Urothelium cell line (cell line): ENCODE measurements at regions not wholly inside any gene's neighbourhood (a gene's known extent, or its start where the extent isn't known, plus 50 kb on each side); places are given as distances from the start of the nearest gene placed in this dataset.

Source experiments
- DNase-seq: peaks from one replicate; pipeline ENCODE4 v3.0.0; 2011; ENCODE audit warnings: low spot score, mixed read lengths
- FAIRE-seq: peaks from 2 replicates; lab custom pipeline; 2011; peaks lifted over from hg19 to GRCh38; lab: Jason Lieb, UNC

DNA sequence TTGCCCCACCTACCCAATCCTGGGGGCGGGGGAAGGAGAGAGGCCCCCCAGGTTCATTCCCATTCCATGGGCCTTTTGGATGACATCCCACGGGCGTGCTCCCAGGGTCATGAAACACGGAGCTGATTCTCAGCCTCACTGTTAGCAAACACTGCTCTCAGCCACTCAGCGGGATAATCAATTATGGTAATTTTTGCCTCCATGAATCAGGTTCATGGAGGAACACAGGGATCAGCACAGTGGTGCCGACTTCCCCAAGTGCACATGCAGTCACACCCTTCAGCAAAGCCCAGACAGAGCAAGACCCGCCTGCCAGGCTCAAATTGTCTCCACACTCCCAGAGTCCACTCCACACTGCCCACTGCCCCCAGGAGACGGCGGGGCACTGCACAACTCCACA, 164.6 kb downstream of the ENGASE start:
- FAIRE-seq (no peak), DNase-seq (no peak)

DNA sequence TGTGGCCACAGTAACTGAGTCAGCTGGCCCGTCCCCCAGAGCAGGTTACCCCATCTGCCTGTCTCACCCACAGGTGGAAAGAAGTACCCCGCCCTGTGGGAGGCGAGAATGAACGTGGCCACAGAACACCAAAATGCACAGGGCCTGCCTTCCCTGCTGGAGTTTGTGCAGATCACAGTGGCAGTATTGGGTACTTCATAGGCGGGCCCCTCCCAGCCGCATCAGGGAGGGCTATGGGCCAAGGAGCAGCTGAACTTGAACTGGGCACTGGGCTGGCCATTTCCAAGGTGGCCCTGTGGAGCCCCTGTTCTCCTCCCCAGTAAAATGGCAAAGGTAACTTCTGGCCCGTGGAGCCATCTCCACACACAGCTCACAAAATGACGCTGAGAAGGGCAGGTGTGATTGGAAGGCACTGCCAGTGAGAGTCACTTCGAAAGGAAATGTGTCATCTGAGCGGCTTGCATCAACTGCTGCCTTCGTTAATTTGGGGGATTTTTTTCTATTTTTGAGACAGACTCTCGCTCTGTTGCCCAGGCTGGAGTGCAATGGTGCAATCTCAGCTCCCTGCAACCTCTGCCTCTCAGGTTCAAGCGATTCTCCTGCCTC, 162.9 kb downstream of the ENGASE start:
- FAIRE-seq (peak; percentile 59), DNase-seq (no peak)

DNA sequence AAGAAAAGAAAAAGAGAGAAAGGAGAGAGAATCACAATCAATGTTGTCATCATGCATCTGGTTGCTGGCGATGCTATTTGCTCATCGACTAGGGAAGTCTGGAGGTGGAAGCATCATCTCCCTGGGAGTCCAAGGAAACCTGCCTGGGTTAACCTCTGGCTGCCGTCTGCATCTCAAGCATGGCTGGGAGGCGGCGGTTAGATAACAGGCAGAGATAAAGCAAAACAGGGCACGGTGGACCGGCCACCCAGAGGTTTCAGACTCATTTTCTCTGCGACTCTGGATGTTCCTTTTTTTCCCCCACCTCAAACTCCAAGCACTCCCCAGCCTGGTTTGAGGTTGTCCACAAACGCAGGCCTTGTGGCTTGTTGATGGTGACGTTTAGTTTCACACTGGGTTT, 161.2 kb downstream of the ENGASE start:
- DNase-seq (no peak), FAIRE-seq (no peak)

DNA sequence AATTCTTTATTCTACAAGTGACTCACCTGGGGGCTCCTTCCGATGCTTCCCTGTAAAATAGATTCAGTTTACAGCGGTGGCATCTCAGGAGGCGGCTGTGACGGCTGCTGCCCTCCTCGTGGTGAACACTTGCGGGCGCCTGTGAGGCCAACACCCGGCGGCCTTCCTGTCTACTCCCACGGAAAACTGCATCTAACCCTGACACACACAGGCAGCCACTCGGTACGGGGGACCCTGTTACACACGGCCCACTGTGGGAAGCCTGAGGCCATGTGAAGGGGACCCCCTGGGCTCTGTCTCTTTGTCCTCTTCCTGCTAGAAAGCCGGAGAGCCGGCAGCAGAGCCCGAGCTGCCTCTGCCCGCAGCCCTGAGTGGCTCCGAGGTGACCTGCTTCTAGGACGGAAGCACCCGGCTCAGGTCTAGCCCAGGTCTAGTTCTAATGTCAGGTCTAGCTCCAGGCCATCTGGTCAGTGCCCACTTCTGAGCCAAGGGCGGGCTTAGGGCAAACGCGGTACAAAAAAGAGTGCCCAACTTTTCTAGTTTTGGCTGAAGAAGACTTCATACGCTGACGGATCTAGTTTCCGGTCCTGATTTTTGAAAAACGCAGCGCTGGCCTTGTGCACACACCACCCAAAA, 159.4 kb downstream of the ENGASE start:
- DNase-seq (no peak), FAIRE-seq (no peak)

DNA sequence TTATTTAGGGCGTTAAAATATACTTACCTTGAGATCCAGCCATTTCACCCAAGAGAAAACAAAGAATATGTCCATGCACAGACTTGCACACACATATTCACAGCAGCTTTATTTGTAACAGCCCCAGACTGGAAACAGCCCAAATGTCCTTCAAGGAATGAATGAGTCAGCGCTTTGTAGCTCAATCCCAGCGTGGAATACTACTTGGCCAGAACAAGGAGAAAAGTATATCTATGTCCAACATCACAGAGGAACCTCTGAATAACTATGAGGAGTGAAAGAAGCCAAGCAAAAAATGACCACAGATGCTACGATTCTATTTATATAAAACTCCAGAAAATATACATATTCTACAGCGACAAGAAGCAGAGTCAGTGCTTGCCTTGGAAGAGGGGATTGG, 158.3 kb downstream of the ENGASE start:
- FAIRE-seq: no peak
- DNase-seq: no peak

DNA sequence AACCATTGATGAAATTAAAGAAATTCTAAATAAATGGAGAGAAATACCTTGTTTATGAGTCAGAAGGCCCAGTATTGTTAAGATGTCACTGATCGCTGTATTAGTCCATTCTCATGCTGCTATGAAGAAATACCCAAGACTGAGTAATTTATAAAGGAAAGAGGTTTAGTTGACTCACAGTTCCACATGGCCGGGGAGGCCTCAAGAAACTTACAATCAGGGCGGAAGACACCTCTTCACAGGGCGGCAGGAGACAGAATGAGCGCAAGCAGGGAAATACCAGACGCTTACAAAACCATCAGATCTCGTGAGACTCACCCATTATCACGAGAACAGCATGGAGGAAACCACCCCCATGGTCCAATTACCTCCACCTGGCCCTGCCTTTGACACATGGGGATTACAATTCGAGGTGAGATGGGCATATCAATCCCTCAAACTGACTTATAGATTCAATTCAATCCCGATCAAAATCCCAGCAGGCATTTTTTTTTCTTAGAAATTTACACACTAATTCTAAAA, 157.2 kb downstream of the ENGASE start:
- FAIRE-seq: peak; percentile 90
- no peak for DNase-seq

DNA sequence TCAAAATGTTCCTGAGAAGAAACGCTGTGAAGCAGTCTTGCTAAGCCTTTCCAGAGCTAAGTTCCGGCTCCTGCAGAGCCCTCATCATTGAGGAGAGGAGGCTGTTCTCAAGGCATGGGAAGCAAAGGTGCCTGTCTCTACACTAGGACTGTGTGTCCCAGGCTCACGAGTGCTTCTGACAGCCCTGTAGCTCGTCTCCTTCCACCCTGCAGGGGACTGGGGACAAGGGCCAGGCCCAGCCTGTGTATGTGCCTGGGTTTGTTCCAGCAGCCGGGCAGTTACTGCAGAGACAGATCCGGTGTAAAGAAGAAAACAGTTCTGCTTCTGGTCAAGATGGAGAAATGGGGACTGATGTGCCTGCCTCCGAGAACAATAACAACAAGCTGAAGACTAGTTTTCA, 156.0 kb downstream of the ENGASE start:
- DNase-seq (no peak), FAIRE-seq (no peak)

DNA sequence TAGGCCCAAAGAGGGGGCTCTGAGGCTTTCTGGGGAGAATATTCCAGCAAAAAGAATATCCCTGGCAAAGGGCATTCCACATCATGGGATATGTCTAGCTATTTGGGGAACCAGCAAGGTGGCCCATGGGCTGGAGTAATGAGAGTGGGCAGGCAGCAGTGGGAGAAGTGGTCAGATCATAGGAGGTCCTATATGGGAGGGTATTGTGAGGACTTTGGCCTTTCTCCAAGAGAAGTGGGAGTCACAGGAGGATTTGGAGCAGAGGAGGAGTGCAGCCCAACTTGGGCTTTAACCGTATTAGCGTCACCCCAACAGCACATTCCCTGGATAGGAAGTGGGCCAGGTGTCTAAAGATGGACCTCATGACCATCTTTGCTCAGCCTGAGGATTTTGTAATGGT, 151.4 kb downstream of the ENGASE start:
- no peak for DNase-seq
- no peak for FAIRE-seq

DNA sequence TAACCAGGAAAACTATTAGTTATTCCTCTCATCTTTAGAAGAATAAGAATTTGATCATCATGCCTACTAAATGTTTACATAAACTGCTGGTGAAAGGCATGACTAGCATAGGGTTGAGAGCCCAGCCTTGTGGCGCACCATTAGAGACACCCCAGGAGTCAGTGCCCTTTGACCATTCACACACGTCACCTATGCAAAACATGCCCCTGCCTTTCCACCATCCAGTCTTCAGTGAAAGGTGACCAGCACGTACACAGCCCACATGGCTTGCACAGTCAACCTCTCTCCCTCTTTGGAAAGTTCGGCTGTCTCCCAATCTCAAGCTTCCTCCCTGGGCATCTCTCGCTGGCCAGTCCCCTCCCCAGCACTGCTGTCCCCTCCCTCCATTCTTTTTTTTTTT, 150.3 kb downstream of the ENGASE start:
- no peak for FAIRE-seq

DNA sequence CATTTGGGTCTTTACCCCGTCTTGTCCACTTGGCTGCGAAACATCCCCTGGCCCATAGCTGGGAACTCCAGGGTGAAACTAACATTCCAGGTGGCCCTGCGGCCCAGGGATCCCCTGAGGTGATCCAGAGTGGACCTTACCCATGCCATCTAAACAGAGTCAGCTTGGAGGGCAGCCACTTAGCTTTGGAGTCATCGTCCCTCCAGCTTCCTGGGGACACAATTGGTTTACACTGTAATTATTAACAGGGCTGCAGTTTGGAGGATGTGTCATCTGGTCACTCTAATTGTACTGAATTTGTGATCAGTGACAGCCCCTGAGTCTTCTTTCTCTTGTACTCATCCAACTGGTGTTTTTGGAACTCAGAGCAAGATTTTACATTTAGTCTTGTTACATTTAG, 149.9 kb downstream of the ENGASE start:
- DNase-seq: no peak
- FAIRE-seq: no peak

More for the DNA sequence above, 150.3 kb downstream of the ENGASE start:
- no peak for DNase-seq

DNA sequence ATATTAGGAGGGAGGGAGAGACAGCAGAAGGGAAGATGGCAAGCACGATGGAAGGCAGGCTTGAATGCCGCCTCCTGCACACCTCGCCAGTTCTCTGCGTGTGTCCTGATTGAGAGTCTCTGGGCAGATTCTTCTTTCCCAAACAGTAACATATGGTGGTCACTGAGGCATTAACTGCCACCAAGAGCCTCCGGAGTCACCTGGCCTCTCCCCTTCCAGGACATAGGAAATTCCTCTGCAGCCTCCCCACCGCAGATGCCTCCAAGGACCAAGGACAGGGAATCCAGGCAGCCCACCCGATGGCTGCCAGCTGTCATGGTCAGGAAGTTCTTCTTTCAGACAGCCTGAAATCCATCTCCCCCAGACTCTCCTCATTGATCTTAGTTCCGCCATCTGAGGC, 149.3 kb downstream of the ENGASE start:
- no peak for DNase-seq
- no peak for FAIRE-seq

DNA sequence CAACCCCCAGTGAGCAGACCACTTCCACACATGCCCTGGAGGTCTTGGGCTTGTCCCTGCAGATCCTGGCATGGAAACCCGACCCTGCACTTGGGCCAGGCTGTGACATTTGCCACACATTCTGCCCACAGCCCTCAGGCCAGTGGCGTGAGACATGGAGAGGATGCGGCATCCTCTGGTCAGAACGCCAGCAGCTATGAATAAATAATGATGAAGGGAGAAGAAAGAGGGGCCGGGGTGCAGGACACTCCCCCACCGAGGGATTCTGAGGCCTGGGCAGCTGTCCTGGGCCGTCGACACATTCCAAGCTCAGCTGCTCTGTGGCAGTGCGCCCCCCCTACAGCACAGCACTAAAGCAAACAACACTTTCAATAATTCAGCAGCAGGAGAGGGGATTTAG, 148.8 kb downstream of the ENGASE start:
- FAIRE-seq (no peak), DNase-seq (no peak)

DNA sequence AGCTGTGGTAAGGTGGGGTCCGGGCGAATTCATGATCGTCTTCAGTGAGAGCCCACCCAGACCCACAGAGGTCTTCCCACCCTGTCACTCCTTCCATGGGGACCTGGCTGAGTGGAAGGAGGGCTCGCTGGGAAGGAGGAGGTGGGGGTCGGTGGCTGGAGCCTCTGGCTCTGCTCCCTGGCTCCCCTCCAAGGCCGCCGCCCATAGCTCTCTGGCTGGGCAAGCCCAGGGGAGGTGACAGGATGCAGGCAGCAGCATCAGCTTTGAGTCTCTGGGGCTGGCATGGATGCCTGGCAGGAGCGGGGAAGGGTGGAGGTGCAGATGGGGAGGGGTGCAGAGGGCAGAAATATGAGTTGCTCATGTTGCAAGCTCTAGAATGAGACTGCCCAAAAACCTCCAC, 147.0 kb downstream of the ENGASE start:
- FAIRE-seq (no peak), DNase-seq (no peak)

DNA sequence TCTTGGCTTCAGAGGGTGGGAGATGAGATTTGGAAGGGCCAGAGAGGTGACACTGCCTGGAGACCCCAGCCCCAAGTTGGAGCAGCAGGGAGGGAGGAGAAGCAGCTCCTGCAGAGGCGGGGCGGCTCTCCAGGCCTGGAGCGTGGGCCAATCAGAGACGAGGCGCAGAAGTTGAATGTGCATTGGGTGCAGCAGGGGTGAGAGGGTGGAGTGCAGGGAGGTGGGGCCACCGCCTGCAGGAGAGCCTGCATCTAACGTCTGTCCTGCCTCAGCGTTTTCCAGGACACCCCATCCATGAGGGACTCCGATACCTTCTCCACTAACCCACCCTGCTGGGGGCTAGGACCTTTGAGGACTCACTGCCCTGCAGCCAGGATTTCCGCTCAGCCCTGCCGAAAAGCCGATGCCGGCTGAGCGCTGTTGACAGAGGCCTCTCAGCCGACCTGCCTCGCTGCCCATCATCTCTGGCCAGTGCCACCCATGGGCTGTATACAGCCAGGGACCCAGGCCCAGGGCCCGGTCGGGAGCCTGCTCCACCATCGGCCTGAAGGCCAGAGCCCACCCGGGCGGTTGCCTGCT, 146.2 kb downstream of the ENGASE start:
- FAIRE-seq: no peak

DNA sequence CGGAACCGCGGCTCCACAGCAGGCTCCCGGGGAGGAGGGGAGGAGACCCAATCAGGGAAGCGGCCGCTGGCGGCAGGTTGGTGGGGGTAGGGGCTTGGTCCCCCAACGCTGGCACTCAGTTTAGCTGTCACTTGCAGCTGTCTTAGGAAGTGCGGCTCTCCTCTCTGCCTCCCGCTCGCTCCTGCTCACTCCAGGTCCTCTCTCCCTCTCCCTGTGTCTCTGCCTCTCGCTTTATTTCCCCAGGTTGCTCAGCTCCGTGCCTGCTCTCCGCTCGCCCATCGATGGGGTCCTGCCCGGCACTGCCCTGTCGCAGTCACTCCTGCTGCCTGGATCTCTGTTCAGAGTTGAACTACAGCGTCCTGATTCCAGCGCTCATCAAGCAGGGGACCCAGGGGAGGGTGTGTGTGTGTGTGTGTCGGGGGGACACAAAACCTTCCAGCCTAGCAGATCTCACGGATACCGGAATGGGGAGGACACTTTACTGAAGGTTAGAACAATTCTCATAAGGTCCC, 145.6 kb downstream of the ENGASE start:
- FAIRE-seq (peak; percentile 65), DNase-seq (no peak)

More for the DNA sequence above, 146.2 kb downstream of the ENGASE start:
- DNase-seq: no peak

DNA sequence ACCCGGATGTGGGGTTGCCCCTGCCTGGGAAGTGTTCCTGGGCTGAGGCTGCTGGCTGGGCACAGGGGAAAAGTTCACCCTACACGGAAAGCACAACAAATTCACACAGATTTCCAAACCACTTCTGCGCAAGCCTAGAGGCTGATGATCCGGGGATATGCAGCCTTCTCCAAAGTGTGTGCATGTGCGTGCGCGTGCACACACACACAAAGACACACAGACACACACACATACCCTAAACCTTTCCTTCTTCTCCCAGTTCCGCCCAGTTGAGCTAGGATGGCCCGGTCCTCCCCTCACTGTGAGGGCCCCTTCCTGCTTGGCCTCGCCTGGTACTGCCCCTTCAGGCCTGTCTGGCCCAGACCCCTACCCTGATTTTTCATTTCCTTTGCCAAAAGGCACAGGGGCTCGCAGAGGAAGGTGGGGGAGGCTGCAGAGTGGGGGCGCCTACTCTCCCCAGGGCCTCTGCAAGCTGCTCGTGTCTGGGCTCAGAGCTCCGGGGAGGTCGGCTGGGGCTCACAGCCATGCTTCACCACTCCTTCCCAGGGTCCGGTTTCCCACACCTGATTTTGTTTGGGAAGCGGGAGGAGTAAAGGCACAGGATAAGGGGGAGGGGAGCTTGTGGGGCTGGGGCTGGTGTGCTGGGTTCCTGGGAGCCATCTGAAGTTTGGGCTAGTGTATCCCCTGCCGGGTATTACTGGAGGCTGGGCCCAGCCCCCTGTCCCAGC, 144.7 kb downstream of the ENGASE start:
- no peak for DNase-seq
- no peak for FAIRE-seq

DNA sequence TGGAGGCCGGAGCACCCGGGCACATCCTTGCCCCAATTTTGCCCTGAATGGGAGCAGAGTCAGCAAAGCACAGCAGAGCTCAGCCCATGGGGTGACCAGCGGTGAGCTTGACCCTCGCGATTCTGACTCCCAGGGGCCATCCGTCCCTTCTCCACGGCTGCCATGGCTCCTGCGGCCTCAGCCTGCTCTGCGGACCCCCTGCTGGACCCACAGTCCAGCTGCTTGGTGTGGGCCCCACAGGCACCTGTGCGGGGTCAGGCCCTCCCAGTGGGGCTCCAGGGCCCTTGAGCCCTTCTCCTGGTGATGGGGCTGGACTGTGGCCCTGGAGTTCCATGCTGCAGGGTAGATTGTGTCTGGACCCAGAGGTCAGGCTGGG, 144.2 kb downstream of the ENGASE start:
- FAIRE-seq (no peak), DNase-seq (no peak)

DNA sequence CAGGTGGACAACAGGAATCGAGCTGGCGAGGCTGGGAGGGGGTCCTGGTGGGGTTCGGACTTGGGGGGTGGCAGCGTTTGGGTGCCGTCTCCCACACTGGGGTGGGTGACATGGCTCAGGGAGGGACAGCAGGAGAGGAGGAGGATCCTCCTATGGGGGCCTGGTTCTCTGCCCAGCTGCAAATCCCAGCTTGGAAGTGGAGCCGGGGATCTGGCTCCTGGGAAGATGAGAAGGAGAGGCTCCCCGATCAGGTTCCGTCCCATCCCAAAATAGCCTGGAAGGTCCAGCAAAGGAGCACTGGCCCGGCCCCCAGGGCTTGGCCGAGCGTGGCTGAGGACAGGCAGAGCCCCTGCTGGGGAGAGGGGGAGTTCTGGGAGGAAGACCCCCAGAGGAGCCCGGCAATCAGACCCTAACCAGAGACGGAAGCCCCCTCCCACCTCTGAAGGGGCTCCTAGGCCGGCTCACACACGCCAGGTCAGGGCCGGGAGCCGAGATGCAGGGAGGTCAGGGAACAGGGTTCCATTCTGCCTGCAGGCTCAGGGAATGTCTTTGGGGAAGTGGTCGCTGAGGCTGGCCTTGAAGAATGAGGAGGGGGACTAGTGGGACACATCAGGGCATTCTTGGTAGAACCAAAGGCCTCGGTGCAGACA, 143.7 kb downstream of the ENGASE start:
- FAIRE-seq (no peak), DNase-seq (no peak)

DNA sequence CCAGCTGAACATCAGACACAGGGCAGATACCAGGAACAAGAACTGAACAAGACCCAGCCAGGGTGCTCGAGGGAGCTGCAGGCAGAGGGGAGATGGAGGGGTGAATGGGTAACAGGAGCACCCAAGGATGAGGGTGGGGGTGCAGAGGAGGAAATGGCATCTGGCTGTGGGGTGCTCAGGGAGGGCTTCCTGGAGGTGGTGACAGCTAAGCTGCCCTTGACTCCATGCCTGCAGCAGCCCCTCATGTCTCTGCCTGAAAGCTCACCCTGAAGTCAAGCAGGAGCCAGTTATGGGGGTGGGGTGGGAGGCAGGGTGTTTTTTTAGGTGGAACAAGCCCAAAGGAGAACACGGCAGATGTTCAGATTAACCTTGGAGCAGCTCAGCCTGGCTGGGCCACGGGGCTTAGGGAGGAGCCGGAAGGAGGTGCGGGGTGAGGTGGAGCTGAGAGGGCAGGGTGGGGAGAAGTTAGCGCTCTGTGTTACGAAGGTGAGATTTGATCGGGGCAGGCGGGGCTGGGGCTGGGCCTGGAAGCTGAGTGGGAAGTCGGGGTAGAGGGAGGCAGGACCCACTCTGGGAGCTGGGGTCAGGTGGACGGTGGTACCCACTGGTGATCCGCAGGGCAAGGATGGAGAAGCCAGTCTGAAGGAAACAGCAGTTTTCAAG, 143.0 kb downstream of the ENGASE start:
- FAIRE-seq (no peak), DNase-seq (no peak)

DNA sequence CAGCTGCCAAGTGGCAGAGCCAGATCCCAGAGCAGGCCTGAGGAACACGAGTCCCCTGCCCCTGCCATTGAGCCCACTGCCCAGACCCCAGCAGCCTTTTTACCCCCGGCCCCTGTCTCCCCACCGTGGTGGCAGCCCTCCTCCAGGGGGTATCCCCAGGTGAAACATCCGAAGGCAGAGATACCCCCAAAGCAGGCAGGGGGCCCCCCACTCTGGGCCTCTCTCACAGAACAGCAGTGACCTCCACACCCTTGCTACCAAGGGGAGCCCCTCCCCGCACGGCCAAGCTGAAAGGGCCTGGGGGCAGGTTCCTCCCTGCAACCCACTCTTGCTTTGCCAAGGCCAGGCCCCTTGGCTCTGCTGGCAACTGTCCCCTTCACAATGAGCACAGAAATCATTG, 142.2 kb downstream of the ENGASE start:
- DNase-seq (no peak), FAIRE-seq (no peak)

DNA sequence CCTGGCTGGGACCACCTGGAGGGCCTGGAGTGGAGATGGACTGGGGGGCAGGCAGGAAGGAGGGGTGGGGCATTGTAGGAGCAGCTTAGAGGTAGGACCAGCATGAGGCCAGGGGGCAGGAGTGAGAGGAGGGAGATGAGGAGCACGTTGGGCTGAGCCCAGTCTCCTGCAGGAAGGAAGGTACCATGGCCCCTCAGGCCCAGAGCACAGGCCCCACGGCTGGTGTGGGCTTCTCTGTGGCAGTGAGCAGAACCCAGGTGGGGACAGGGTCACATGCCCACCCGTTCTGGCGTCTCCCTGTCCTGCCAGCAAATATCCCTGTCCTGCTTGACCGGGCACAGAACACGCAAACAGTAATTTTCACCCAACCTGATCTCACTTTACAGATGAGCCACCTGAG, 141.8 kb downstream of the ENGASE start:
- FAIRE-seq: no peak
- no peak for DNase-seq
